Astrocyte of the spinal cord (primary cell): ENCODE measurements at regions not wholly inside any gene's neighbourhood (a gene's known extent, or its start where the extent isn't known, plus 50 kb on each side); places are given as distances from the start of the nearest gene placed in this dataset.

ENCODE experiments used
- DNase-seq: peaks from one replicate; pipeline ENCODE4 v3.0.0; 2011; ENCODE audit warnings: low read depth, low spot score
- H3K4me3 ChIP-seq: 2 replicates; pipeline ENCODE4 v1.5.1; 2011; ENCODE audit warnings: low read depth, mild to moderate bottlenecking, low read length, moderate library complexity
- CTCF ChIP-seq: IDR thresholded peaks from 2 replicates; pipeline ENCODE4 v1.5.1; 2012; ENCODE audit warnings: low read depth, mild to moderate bottlenecking, low read length, inconsistent platforms
- in situ Hi-C: cut with HindIII; loops from 2 replicates; pipeline ENCODE4 v1.10.0; 2017; ENCODE audit warnings: low sequenced_read_pairs

- no peak overlapping the region for H3K4me3 ChIP-seq
- in situ Hi-C loops = no loop called here
- TF ChIP-seq CTCF = no peak
- peak; percentile 89 for DNase-seq
Measured at GRCh38 chr20:51327251-51327841, 215.2 kb downstream of the NFATC2 start.

GRCh38 chr20:51326201-51326819 lies 216.2 kb downstream of the NFATC2 start:
- DNase-seq = no peak
- H3K4me3 ChIP-seq = no peak overlapping the region
- TF ChIP-seq CTCF = peak; percentile 71
- in situ Hi-C loops = no loop called here

DNA sequence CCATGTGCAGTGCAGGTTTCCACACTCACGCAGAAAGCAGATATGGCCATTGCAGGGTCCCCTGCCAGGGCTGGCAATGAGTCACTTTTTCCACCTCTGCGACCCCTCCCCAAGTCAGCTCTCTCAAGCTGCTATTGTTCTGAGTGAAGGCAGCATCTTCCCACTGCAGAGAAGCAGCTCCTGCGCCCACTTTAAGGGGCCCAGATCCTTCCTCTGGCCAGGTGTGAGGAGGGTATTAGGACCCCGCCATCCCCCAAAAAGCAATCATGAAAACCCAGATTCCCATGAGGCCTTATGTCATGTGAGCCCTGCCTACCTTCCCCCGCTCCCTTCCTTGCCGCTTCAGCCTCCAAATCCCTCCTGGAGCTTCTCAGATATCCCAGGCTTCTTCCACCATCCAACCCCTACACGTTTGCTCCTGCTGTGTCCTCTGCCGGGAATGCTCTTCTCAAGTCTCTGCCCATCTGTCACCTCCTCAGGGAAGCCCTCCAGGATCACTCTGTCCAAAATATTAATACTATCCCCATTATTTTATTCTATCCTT lies 220.3 kb downstream of the NFATC2 start:
- no peak for TF ChIP-seq CTCF
- no peak overlapping the region for H3K4me3 ChIP-seq
- no peak for DNase-seq
- in situ Hi-C loops = no loop called here

DNA sequence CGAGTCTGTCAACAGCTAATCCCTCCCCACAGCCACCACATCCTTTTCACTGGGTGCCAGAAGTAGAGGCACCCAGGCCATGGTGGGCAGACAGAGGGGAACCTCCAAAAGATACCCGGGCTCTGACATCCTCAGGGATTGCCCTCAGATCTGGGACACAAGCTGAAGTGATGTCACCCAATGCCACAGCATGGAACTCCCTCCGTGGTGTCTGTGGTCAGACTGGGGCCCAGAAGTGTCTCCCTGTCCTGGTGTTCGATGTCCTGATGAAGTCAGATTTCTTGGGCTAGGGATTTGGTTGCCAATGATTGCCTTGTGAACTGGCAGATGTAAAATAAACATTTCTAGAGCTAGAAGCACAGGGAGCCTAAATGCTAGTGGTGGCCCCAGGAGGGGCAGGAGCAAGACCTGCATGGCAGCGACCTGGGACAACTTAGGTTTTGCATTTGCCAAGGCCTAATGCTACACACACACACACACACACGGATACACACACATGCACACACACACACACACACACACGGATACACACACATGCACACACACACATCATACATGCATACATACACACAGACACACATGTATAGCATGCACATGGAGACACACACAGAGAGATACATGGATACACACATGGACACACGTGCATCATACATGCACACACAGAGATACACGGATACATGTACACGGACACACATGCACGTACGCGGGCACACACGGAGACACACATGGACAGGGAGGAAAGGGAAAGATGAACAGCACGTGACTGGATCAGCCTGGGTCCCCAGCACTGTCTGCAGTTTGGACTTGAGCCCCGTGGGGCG lies 221.0 kb downstream of the NFATC2 start:
- no peak for DNase-seq
- in situ Hi-C loops = no loop called here
- TF ChIP-seq CTCF = no peak
- no peak overlapping the region for H3K4me3 ChIP-seq

GRCh38 chr20:51319522-51319921 lies 223.0 kb downstream of the NFATC2 start:
- no peak for DNase-seq
- H3K4me3 ChIP-seq = no peak overlapping the region
- in situ Hi-C loops = no loop called here
- TF ChIP-seq CTCF = no peak

- peak; percentile 67 for TF ChIP-seq CTCF
- DNase-seq = no peak
- in situ Hi-C loops = no loop called here
- H3K4me3 ChIP-seq = no peak overlapping the region
Measured at GRCh38 chr20:51318058-51318949, 224.2 kb downstream of the NFATC2 start.
